Left kidney (tissue), 1 donor: ENCODE measurements at regions not wholly inside any gene's neighbourhood (a gene's known extent, or its start where the extent isn't known, plus 50 kb on each side); places are given as distances from the start of the nearest gene placed in this dataset.
"Not testable (repeated sequence)": the region's sequence is repeated elsewhere in the genome, so short reads cannot be mapped to it uniquely, and the experiment has no call there.

Source experiments
- DNase-seq: peaks from one replicate; pipeline ENCODE4 v3.0.0-alpha.2; 2013

GRCh38 chr2:154507186-154507585, 191.3 kb upstream of the KCNJ3 start:
- no peak for DNase-seq

GRCh38 chr2:154518872-154519271, 179.6 kb upstream of the KCNJ3 start:
- no peak for DNase-seq

GRCh38 chr2:154520951-154521350, 177.5 kb upstream of the KCNJ3 start:
- DNase-seq = not testable (repeated sequence)

- no peak for DNase-seq
These were observed 172.3 kb upstream of the KCNJ3 start for GRCh38 chr2:154526234-154526633.

- no peak for DNase-seq
These were observed 170.5 kb upstream of the KCNJ3 start for GRCh38 chr2:154527962-154528361.

- no peak for DNase-seq
These were observed 166.5 kb upstream of the KCNJ3 start for GRCh38 chr2:154532004-154532403.

- DNase-seq = no peak
These were observed 165.7 kb upstream of the KCNJ3 start for GRCh38 chr2:154532763-154533162.

GRCh38 chr2:154533300-154533940, 165.1 kb upstream of the KCNJ3 start:
- no peak for DNase-seq

- no peak for DNase-seq
These were observed 161.5 kb upstream of the KCNJ3 start for GRCh38 chr2:154537024-154537423.

GRCh38 chr2:154537843-154538450, 160.5 kb upstream of the KCNJ3 start:
- no peak for DNase-seq

GRCh38 chr2:154546341-154546740, 152.2 kb upstream of the KCNJ3 start:
- no peak for DNase-seq

GRCh38 chr2:154549869-154550268, 148.6 kb upstream of the KCNJ3 start:
- no peak for DNase-seq

- no peak for DNase-seq
These were observed 146.8 kb upstream of the KCNJ3 start for GRCh38 chr2:154551649-154552048.

- no peak for DNase-seq
These were observed 144.4 kb upstream of the KCNJ3 start for GRCh38 chr2:154554046-154554445.

- DNase-seq = no peak
These were observed 142.8 kb upstream of the KCNJ3 start for GRCh38 chr2:154555710-154556109.

- no peak for DNase-seq
These were observed 142.3 kb upstream of the KCNJ3 start for GRCh38 chr2:154556146-154556545.

- DNase-seq = no peak
These were observed 141.9 kb upstream of the KCNJ3 start for GRCh38 chr2:154556607-154557006.

- DNase-seq = no peak
These were observed 140.6 kb upstream of the KCNJ3 start for GRCh38 chr2:154557906-154558305.

GRCh38 chr2:154565433-154565832, 133.1 kb upstream of the KCNJ3 start:
- DNase-seq = no peak

- DNase-seq = no peak
These were observed 130.1 kb upstream of the KCNJ3 start for GRCh38 chr2:154568413-154568812.

- DNase-seq = no peak
These were observed 128.0 kb upstream of the KCNJ3 start for GRCh38 chr2:154570501-154570900.

GRCh38 chr2:154576699-154577098, 121.8 kb upstream of the KCNJ3 start:
- not testable (repeated sequence) for DNase-seq

GRCh38 chr2:154577390-154577789, 121.1 kb upstream of the KCNJ3 start:
- no peak for DNase-seq

GRCh38 chr2:154580767-154581166, 117.7 kb upstream of the KCNJ3 start:
- DNase-seq = no peak
